GM23338 (cell line): ENCODE measurements at regions not wholly inside any gene's neighbourhood (a gene's known extent, or its start where the extent isn't known, plus 50 kb on each side); places are given as distances from the start of the nearest gene placed in this dataset.

ENCODE experiments used
- CTCF ChIP-seq, 2 experiments: fragments of 200-600 bp in 1 of 2; sonication (generic) in 1 of 2; conservative IDR thresholded peaks; 2 replicates each; pipeline versions ENCODE4 v1.5.1 to v1.6.1; 2016 to 2017; ENCODE audit warnings: antibody characterized with exemption in 2 of 2, low read depth in 2 of 2, mild to moderate bottlenecking in 2 of 2, moderate library complexity in 1 of 2
- EZH2 ChIP-seq: fragments of 200-600 bp; sonication (generic); IDR thresholded peaks from one replicate; pipeline ENCODE4 v1.8.0; 2017; ENCODE audit warnings: antibody characterized with exemption, mild to moderate bottlenecking, low read depth; ENCODE audit not compliant: unreplicated experiment
- POLR2AphosphoS5 ChIP-seq: IDR thresholded peaks from 2 replicates; pipeline ENCODE4 v1.6.1; 2016; ENCODE audit warnings: antibody characterized with exemption, low read depth
- REST ChIP-seq: IDR thresholded peaks from one replicate; pipeline ENCODE4 v1.6.1; 2018; ENCODE audit warnings: antibody characterized with exemption; ENCODE audit not compliant: unreplicated experiment

- TF ChIP-seq CTCF (conservative IDR thresholded peaks at IDR 0.05; ENCODE audit: low read depth in 2 of 2) = no peak
- TF ChIP-seq EZH2 = no peak
- no peak for TF ChIP-seq POLR2AphosphoS5
- TF ChIP-seq REST = no peak
These were observed 411.2 kb downstream of the RND3 start for GRCh38 chr2:150076281-150076680.
